Neural progenitor cell (in vitro differentiated cells): ENCODE measurements at regions not wholly inside any gene's neighbourhood (a gene's known extent, or its start where the extent isn't known, plus 50 kb on each side); places are given as distances from the start of the nearest gene placed in this dataset.

Experiments
- DNase-seq: peaks from one replicate; pipeline ENCODE4 v3.0.0-alpha.2; 2016; ENCODE audit warnings: low spot score
- H2AFZ ChIP-seq: fragments of 200-600 bp; sonication (generic); replicated peaks from 2 replicates; pipeline ENCODE4 v1.6.1; 2016; ENCODE audit warnings: antibody characterized with exemption
- H3F3A ChIP-seq: fragments of 200-600 bp; sonication (generic); 2 replicates; pipeline ENCODE4 v1.6.1; 2016; ENCODE audit warnings: antibody characterized with exemption, low read depth
- H3K27ac ChIP-seq: fragments of 200-600 bp; sonication (generic); 2 replicates; pipeline ENCODE4 v1.5.1; 2016; ENCODE audit warnings: mild to moderate bottlenecking
- H3K27me3 ChIP-seq: fragments of 200-600 bp; sonication (generic); 2 replicates; pipeline ENCODE4 v1.6.1; 2016; ENCODE audit warnings: mild to moderate bottlenecking, moderate library complexity
- H3K36me3 ChIP-seq: fragments of 200-600 bp; sonication (generic); 2 replicates; pipeline ENCODE4 v1.5.1; 2016
- H3K4me1 ChIP-seq: fragments of 200-600 bp; sonication (generic); 2 replicates; pipeline ENCODE4 v1.6.1; 2016; ENCODE audit warnings: mixed run types
- H3K4me2 ChIP-seq: fragments of 200-600 bp; sonication (generic); 2 replicates; pipeline ENCODE4 v1.6.1; 2016
- H3K4me3 ChIP-seq: fragments of 200-600 bp; sonication (generic); 2 replicates; pipeline ENCODE4 v1.5.1; 2016
- H3K79me2 ChIP-seq: fragments of 200-600 bp; sonication (generic); 2 replicates; pipeline ENCODE4 v1.6.1; 2016; ENCODE audit warnings: low read depth
- H3K9ac ChIP-seq: fragments of 200-600 bp; sonication (generic); 2 replicates; pipeline ENCODE4 v1.6.1; 2016
- H3K9me3 ChIP-seq: fragments of 200-600 bp; sonication (generic); 2 replicates; pipeline ENCODE4 v1.5.1; 2016; ENCODE audit warnings: low read depth
- H4K20me1 ChIP-seq: fragments of 200-600 bp; sonication (generic); 2 replicates; pipeline ENCODE4 v1.6.1; 2016; ENCODE audit warnings: low read depth
- H3K27ac Mint-ChIP-seq: 3 replicates; pipeline ENCODE4 v1.8.0; 2021; ENCODE audit warnings: mixed read lengths
- H3K27me3 Mint-ChIP-seq: 2 replicates; pipeline ENCODE4 v1.8.0; 2022; ENCODE audit warnings: low read depth, mild to moderate bottlenecking, inconsistent platforms, moderate library complexity, mixed read lengths; ENCODE audit not compliant: insufficient read depth
- H3K36me3 Mint-ChIP-seq: 3 replicates; pipeline ENCODE4 v1.8.0; 2021; ENCODE audit warnings: mixed read lengths
- H3K4me1 Mint-ChIP-seq: 3 replicates; pipeline ENCODE4 v1.8.0; 2021; ENCODE audit warnings: mixed read lengths
- H3K4me3 Mint-ChIP-seq: 3 replicates; pipeline ENCODE4 v1.8.0; 2021; ENCODE audit warnings: mild to moderate bottlenecking, moderate library complexity, mixed read lengths
- H3K9me3 Mint-ChIP-seq: 3 replicates; pipeline ENCODE4 v1.8.0; 2020; ENCODE audit warnings: mixed read lengths
- EZH2 ChIP-seq: fragments of 200-600 bp; sonication (generic); IDR thresholded peaks from 2 replicates; pipeline ENCODE4 v1.6.1; 2017; ENCODE audit warnings: antibody characterized with exemption, mild to moderate bottlenecking, moderate library complexity
- EZH2phosphoT487 ChIP-seq: fragments of 200-600 bp; sonication (generic); IDR thresholded peaks from 2 replicates; pipeline ENCODE4 v1.6.1; 2017; ENCODE audit warnings: antibody characterized with exemption
- TF ChIP-seq, protein P1 (sequence below): fragments of 200-600 bp; sonication (generic); IDR thresholded peaks from 2 replicates; pipeline ENCODE4 v1.5.1; 2017; ENCODE audit warnings: antibody characterized with exemption, mild to moderate bottlenecking

DNA sequence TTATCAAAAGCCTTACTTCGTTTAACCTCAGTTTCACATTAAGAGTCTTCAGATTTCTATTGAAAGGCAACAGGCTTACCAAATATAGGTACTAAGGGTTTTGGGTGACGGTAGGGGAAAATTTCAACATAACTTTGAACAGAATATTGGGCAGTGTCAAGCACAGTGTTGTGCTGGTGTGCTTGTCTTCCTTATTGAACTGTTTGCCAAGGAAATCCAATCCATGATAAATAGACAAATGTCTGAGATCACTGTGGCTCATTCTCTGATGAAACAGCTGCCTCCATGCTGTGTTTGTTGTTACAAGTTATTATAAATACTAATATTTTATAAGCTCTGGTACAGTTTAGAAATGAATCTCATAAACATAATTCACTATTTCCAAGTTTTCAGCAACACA is 730.1 kb downstream of the NR2F1-AS1 start:
- peaks cover 14% of the 10 kb centered on the region for H3K4me1 ChIP-seq
- no peak overlapping the region for H3K27ac ChIP-seq
- no peak for TF ChIP-seq EZH2phosphoT487
- TF ChIP-seq, protein P1, sequence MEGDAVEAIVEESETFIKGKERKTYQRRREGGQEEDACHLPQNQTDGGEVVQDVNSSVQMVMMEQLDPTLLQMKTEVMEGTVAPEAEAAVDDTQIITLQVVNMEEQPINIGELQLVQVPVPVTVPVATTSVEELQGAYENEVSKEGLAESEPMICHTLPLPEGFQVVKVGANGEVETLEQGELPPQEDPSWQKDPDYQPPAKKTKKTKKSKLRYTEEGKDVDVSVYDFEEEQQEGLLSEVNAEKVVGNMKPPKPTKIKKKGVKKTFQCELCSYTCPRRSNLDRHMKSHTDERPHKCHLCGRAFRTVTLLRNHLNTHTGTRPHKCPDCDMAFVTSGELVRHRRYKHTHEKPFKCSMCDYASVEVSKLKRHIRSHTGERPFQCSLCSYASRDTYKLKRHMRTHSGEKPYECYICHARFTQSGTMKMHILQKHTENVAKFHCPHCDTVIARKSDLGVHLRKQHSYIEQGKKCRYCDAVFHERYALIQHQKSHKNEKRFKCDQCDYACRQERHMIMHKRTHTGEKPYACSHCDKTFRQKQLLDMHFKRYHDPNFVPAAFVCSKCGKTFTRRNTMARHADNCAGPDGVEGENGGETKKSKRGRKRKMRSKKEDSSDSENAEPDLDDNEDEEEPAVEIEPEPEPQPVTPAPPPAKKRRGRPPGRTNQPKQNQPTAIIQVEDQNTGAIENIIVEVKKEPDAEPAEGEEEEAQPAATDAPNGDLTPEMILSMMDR = no peak
- TF ChIP-seq EZH2 = no peak
- no peak overlapping the region for H2AFZ ChIP-seq
- H3K9me3 ChIP-seq = no peaks in the 10 kb centered on the region
- Mint-ChIP-seq H3K9me3 (no peaks in the 10 kb centered on the region), H3K27me3 (no peaks in the 10 kb centered on the region), H3K36me3 (no peaks in the 10 kb centered on the region), H3K27ac (peak overlapping the region; percentile 29), H3K4me1 (peaks cover 9% of the 10 kb centered on the region), H3K4me3 (no peak overlapping the region)
- no peaks in the 10 kb centered on the region for H3F3A ChIP-seq
- no peak overlapping the region for H3K4me3 ChIP-seq
- no peaks in the 10 kb centered on the region for H3K36me3 ChIP-seq
- H3K4me2 ChIP-seq = no peak overlapping the region
- no peak for DNase-seq
- no peaks in the 10 kb centered on the region for H4K20me1 ChIP-seq
- H3K79me2 ChIP-seq = no peaks in the 10 kb centered on the region
- H3K9ac ChIP-seq = no peak overlapping the region
- no peaks in the 10 kb centered on the region for H3K27me3 ChIP-seq

DNA sequence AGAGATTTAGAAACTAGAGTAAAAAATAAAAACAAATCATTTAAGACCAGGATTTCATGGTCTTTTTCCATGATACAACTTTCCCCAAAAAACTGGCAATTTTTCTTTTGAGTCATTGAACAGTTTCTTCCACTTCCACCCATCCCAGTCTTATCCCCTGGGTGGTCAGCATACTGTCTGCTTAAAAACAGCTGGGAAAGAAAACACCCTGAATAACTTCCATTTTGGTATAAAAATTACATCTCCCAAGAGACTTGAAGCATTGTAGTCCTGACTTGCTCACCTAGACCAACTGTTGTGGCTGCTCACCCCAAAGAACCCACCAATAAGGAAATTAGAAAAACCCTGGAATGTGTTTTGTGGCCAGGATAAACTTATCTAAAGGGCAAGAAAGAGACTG is 731.3 kb downstream of the NR2F1-AS1 start:
- no peaks in the 10 kb centered on the region for H3K9me3 Mint-ChIP-seq
- no peak overlapping the region for H3K4me3 Mint-ChIP-seq
- H3K4me1 Mint-ChIP-seq = peaks cover 9% of the 10 kb centered on the region
- H3K9ac ChIP-seq = no peak overlapping the region
- no peaks in the 10 kb centered on the region for H3F3A ChIP-seq
- no peak overlapping the region for H3K4me3 ChIP-seq
- H3K27me3 Mint-ChIP-seq = no peaks in the 10 kb centered on the region
- H4K20me1 ChIP-seq = no peaks in the 10 kb centered on the region
- no peaks in the 10 kb centered on the region for H3K27me3 ChIP-seq
- DNase-seq = no peak
- no peak overlapping the region for H3K4me2 ChIP-seq
- H3K4me1 ChIP-seq = peaks cover 16% of the 10 kb centered on the region
- no peaks in the 10 kb centered on the region for H3K36me3 Mint-ChIP-seq
- no peak overlapping the region for H3K27ac ChIP-seq
- H3K27ac Mint-ChIP-seq = no peak overlapping the region
- H3K79me2 ChIP-seq = no peaks in the 10 kb centered on the region
- H3K36me3 ChIP-seq = no peaks in the 10 kb centered on the region
- no peaks in the 10 kb centered on the region for H3K9me3 ChIP-seq
- H2AFZ ChIP-seq = no peak overlapping the region
- TF ChIP-seq EZH2 (no peak), EZH2phosphoT487 (no peak)
- TF ChIP-seq, protein P1 = no peak

DNA sequence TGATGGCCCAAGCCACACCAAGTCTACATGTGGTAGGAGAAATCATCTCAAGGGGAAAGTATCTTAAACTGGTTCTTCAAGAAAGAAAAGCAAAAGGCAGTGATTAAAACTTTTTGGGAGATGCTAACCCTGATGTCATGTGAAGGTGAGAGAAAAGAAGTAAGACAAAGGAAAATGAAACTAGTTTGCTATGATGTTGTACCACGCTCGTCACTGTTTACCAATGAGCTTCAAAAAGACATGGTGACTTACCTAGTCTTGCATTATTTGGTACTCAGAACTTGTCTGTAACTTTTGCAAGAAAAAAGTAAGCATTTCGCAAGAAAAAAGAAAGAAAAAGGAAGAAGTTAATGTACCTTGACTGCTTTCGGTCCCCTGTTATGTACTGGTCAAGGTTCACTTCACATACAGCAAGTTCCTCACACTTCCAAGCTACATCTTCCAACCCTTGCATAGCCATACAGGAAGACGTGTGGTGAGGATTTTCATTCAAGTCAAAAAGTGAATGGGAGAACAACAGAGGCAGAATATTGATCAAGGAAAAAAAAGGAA is 739.3 kb downstream of the NR2F1-AS1 start:
- Histone ChIP-seq H3K79me2 (no peaks in the 10 kb centered on the region), H3K4me3 (no peak overlapping the region), H3K9me3 (no peaks in the 10 kb centered on the region), H2AFZ (no peak overlapping the region), H3K27ac (no peak overlapping the region), H3K27me3 (no peaks in the 10 kb centered on the region), H3K4me1 (peaks cover 18% of the 10 kb centered on the region), H4K20me1 (no peaks in the 10 kb centered on the region), H3K36me3 (no peaks in the 10 kb centered on the region), H3K9ac (no peak overlapping the region), H3K4me2 (no peak overlapping the region), H3F3A (peaks cover 7% of the 10 kb centered on the region)
- H3K27me3 Mint-ChIP-seq = no peaks in the 10 kb centered on the region
- H3K9me3 Mint-ChIP-seq = peaks cover 8% of the 10 kb centered on the region
- TF ChIP-seq, protein P1 = no peak
- no peak for TF ChIP-seq EZH2
- no peak for TF ChIP-seq EZH2phosphoT487
- H3K36me3 Mint-ChIP-seq = no peaks in the 10 kb centered on the region
- H3K4me1 Mint-ChIP-seq = peaks cover 10% of the 10 kb centered on the region
- H3K4me3 Mint-ChIP-seq = no peak overlapping the region
- H3K27ac Mint-ChIP-seq = no peak overlapping the region
- no peak for DNase-seq
